ENCODE measurements at regions not wholly inside any gene's neighbourhood (a gene's known extent, or its start where the extent isn't known, plus 50 kb on each side); places are given as distances from the start of the nearest gene placed in this dataset.
"Not testable (repeated sequence)": the region's sequence is repeated elsewhere in the genome, so short reads cannot be mapped to it uniquely, and the experiment has no call there.

GRCh38 chr7:51386806-51387568, 70.4 kb upstream of the COBL start:
- DNase-seq; H3K36me3 Mint-ChIP-seq; H3K27me3 Mint-ChIP-seq; ATAC-seq; H3K9me3 Mint-ChIP-seq (ENCODE audit: low read depth); H3K4me1 Mint-ChIP-seq; CTCF ChIA-PET; H3K27ac Mint-ChIP-seq; H3K4me3 Mint-ChIP-seq: not testable (repeated sequence)

DNA sequence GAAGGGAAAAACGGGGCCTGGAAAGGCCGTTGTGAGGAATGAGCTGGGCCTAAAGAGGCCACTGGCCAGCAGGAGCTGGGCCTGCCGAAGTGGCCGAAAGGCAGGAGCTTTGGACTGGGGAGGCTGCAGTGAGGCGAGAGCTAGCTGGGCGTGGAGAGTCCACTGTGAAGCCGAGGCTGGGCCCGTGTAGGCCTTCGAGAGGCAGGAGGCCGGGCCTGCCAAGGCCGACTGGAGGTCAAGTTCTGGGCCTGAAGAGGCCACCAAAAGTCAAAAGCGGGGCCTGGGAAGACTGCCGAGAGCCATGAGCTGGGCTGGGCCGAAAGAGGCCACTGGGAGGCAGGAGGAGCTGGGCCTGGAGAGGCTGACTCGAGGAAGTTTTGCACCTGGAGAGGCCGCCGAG, 69.6 kb upstream of the COBL start:
- CTCF ChIA-PET; ATAC-seq; H3K27me3 Mint-ChIP-seq; H3K4me1 Mint-ChIP-seq; H3K36me3 Mint-ChIP-seq; H3K9me3 Mint-ChIP-seq (ENCODE audit: low read depth); H3K4me3 Mint-ChIP-seq; DNase-seq; H3K27ac Mint-ChIP-seq: not testable (repeated sequence)

DNA sequence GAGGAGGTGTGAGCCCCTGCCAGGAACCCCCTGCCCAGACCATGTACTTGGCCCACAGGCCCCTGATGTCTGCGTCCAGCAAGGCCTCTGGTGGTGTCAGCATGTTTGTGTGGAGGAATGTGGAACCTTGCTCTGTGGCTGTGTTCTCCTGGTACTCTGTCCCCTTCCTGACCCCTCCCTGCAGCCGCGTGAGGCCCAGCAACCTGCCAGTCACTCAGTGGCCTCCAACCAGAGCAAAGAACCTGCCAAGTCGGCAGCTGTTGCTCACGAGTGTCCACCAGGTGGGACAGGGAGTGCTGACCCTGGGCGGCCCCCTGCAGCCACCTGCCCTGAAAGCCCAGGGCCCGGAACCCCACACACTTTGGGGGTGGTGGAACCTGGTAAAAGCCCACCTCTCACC, 65.6 kb upstream of the COBL start:
- H3K27ac Mint-ChIP-seq; DNase-seq; ATAC-seq; H3K36me3 Mint-ChIP-seq; H3K9me3 Mint-ChIP-seq (ENCODE audit: low read depth); H3K4me1 Mint-ChIP-seq; H3K27me3 Mint-ChIP-seq; CTCF ChIA-PET; H3K4me3 Mint-ChIP-seq: not testable (repeated sequence)

- Mint-ChIP-seq H3K27ac (no peak overlapping the region), H3K27me3 (peaks cover 2% of the 10 kb centered on the region), H3K4me3 (no peak overlapping the region), H3K9me3 (ENCODE audit: low read depth) (no peaks in the 10 kb centered on the region), H3K4me1 (no peaks in the 10 kb centered on the region), H3K36me3 (no peaks in the 10 kb centered on the region)
- ATAC-seq, result no peak
- CTCF ChIA-PET, result no interaction called here
- no peak for DNase-seq
Measured at GRCh38 chr7:51376420-51377092, 59.9 kb upstream of the COBL start.

GRCh38 chr7:51374936-51375335, 58.3 kb upstream of the COBL start:
- DNase-seq (no peak), ATAC-seq (no peak)
- CTCF ChIA-PET, result no interaction called here
- Mint-ChIP-seq H3K36me3 (no peaks in the 10 kb centered on the region), H3K4me3 (no peak overlapping the region), H3K4me1 (no peaks in the 10 kb centered on the region), H3K27ac (no peak overlapping the region), H3K9me3 (ENCODE audit: low read depth) (no peaks in the 10 kb centered on the region), H3K27me3 (peaks cover 2% of the 10 kb centered on the region)

- H3K4me3 Mint-ChIP-seq, ATAC-seq, CTCF ChIA-PET: not testable (repeated sequence)
Measured at GRCh38 chr7:51373607-51374006, 57.0 kb upstream of the COBL start.

DNA sequence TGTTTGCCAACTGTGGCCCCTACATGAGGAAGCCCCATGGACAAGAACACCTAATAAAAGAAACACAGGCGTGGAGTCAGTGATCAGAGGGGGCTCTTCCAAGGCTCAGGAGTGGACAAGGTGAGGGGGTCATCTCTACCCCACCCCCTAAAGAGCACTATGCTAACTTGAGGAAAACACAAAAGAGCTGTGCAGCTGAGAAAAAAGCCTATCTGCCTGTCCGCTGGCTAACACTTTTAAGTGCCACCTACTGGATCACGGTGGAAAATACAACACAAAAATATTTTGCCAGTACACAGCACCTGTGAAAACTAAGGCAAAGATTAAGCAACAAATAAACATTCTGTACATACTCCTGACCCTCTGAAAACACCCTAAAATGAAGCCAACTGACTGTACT, 53.1 kb upstream of the COBL start:
- Mint-ChIP-seq H3K4me3 (no peak overlapping the region), H3K36me3 (no peaks in the 10 kb centered on the region), H3K4me1 (no peaks in the 10 kb centered on the region), H3K27ac (no peak overlapping the region), H3K27me3 (peaks cover 2% of the 10 kb centered on the region), H3K9me3 (ENCODE audit: low read depth) (no peaks in the 10 kb centered on the region)
- ATAC-seq (no peak), DNase-seq (no peak)
- CTCF ChIA-PET, result interaction anchor here (0.6 to 3.5 kb wide), 2 partner anchors 206 to 209 kb away, joined by 3 to 21 read pairs; no protein-coding TSS in a partner anchor

More at GRCh38 chr7:51373607-51374006, 57.0 kb upstream of the COBL start:
- not testable (repeated sequence) for H3K27ac Mint-ChIP-seq; DNase-seq; H3K4me1 Mint-ChIP-seq; H3K36me3 Mint-ChIP-seq; H3K27me3 Mint-ChIP-seq; H3K9me3 Mint-ChIP-seq (ENCODE audit: low read depth)

DNA sequence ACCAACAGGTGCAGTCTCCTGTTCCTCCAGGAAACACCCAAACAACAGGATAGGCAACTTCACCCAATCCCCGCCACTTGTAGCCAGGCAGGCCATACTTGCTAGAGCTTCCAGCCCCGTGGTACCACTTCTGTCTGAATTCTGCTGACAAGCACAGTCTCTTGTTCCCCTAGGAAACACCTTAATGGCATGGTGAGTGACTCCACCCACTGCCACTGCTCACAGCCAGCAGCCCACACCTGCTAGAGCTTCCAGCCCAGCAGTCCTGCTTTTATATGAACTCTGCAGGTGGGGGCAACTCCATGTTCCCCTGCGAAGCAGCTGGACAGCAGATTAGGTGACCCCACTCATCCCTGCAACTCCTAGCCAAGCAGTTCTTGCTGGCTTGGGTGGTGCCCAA, 52.6 kb upstream of the COBL start:
- ATAC-seq, DNase-seq: not testable (repeated sequence)

DNA sequence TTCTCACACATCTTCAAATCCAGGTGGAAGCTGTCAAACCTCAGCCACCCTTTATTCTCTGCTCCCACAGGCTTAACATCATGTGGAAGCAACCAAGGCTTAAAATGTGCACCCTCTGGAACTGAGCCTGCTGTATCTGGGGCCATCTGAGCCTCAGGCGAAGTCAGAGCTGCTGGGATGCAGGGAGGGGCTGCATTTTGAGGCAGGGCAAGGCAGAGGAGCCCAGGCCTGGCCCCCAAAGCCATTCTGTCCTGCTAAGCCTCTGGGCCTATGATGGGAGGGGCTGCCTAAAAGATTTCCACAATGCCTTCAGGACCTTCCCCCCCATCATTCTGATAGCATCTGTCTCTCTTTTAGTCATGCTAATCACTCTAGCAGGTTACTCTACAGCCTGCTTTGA, 51.7 kb upstream of the COBL start:
- Mint-ChIP-seq H3K36me3 (no peaks in the 10 kb centered on the region), H3K27ac (no peak overlapping the region), H3K27me3 (peaks cover 2% of the 10 kb centered on the region), H3K4me1 (no peaks in the 10 kb centered on the region), H3K9me3 (ENCODE audit: low read depth) (no peaks in the 10 kb centered on the region), H3K4me3 (no peak overlapping the region)
- ATAC-seq (no peak), DNase-seq (no peak)
- CTCF ChIA-PET, result interaction anchor here (1.5 to 3.5 kb wide), 2 partner anchors 205 to 208 kb away, joined by 5 to 21 read pairs; no protein-coding TSS in a partner anchor

More for the DNA sequence above, 52.6 kb upstream of the COBL start:
- H3K4me1 Mint-ChIP-seq; H3K27me3 Mint-ChIP-seq; H3K27ac Mint-ChIP-seq; H3K4me3 Mint-ChIP-seq; H3K9me3 Mint-ChIP-seq (ENCODE audit: low read depth); H3K36me3 Mint-ChIP-seq: not testable (repeated sequence)
- CTCF ChIA-PET, result interaction anchor here (0.6 to 3.5 kb wide), 3 partner anchors 206 to 209 kb away, joined by 3 to 21 read pairs (median 5); no protein-coding TSS in a partner anchor

DNA sequence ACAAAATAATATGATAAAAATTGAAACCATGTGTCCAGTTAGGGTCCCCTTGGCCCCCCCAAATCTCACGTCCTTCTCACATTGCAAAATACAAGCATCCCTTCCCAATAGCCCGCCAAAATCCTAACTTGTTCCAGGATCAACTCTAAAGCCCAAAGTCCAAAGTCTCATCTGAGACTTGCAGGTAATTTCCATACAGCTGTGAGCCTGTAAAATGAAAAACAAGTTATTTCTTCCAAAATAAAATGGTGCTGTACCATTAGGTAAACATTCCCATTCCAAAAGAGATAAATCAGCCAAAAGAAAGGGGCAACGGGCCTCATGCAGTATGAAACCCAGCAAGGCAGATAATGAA, 51.0 kb upstream of the COBL start:
- no peak overlapping the region for H3K4me3 Mint-ChIP-seq
- DNase-seq (no peak), ATAC-seq (no peak)
- peaks cover 2% of the 10 kb centered on the region for H3K9me3 Mint-ChIP-seq (ENCODE audit: low read depth)
- no peaks in the 10 kb centered on the region for H3K4me1 Mint-ChIP-seq
- CTCF ChIA-PET, result interaction anchor here (1.1 to 3.5 kb wide), 4 partner anchors 204 to 899 kb away, joined by 3 to 21 read pairs (median 6); no protein-coding TSS in a partner anchor
- H3K27me3 Mint-ChIP-seq, result peaks cover 2% of the 10 kb centered on the region
- no peaks in the 10 kb centered on the region for H3K36me3 Mint-ChIP-seq
- H3K27ac Mint-ChIP-seq, result no peak overlapping the region

DNA sequence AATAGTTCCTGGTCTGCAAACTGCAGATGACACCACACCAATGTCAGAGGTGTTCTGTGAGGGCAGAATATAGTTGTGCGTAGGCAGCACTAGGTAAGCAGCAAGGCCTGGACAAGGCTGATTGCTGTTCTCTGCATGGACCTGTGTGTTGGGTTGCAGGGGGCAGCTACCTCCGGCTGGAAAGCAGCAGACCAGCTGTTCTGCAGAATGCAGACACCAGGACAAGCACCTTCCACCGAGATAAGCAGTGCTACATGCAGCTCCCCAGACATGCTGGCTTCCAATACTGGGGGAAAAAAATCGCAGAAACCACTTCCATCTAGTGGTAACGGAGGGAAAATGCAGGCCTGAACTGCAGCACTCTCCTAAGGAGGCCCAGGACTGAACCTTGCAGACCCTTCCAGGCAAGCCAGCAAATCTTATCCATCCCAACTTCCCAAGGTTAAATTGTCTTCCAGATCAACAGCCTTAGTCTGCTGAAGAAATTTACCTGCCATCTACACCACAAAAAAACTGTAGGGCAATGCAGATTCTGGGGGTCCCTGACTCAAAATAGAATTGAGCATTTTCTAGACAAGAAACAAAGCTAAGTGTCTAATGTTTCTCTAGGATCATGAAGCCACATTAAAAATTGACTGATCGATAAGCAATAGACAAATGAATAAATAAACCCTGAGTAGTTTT, 50.5 kb upstream of the COBL start:
- H3K27me3 Mint-ChIP-seq, result peaks cover under 1% of the 10 kb centered on the region
- peaks cover 6% of the 10 kb centered on the region for H3K9me3 Mint-ChIP-seq (ENCODE audit: low read depth)
- H3K27ac Mint-ChIP-seq, result no peak overlapping the region
- H3K36me3 Mint-ChIP-seq, result no peaks in the 10 kb centered on the region
- H3K4me1 Mint-ChIP-seq, result no peaks in the 10 kb centered on the region
- H3K4me3 Mint-ChIP-seq, result no peak overlapping the region
- ATAC-seq (peak; percentile 45), DNase-seq (no peak)
- CTCF ChIA-PET, result interaction anchor here (1.1 to 3.5 kb wide), 3 partner anchors 204 to 899 kb away, joined by 3 to 21 read pairs (median 6); no protein-coding TSS in a partner anchor

All from activated CD8-positive, alpha-beta memory T cell treated with anti-CD3 and anti-CD28 coated beads, Interleukin-2, amount 10 ng/mL, durations not matched to agents 7 days and 5 days (primary cell).